CD4-positive, alpha-beta memory T cell (primary cell): ENCODE measurements at regions not wholly inside any gene's neighbourhood (a gene's known extent, or its start where the extent isn't known, plus 50 kb on each side); places are given as distances from the start of the nearest gene placed in this dataset.

Source experiments
- CTCF ChIA-PET: fragments of 350-600 bp; sonication (Branson Sonifier 250); formaldehyde crosslinking; loops from one replicate; lab custom pipeline; 2021; ENCODE audit warnings: inconsistent platforms; ENCODE audit not compliant: partially characterized antibody; lab: Charles Lee
- POLR2A ChIA-PET: fragments of 350-600 bp; sonication (Branson Sonifier 250); formaldehyde crosslinking; loops from one replicate; lab custom pipeline; 2021; ENCODE audit not compliant: partially characterized antibody; lab: Charles Lee
- DNase-seq, 5 donors: peaks; one replicate each; pipeline versions ENCODE4 v3.0.0 to v3.0.0-alpha.2; 2020 to 2022; ENCODE audit warnings: mixed read lengths in 1 of 5
- H3K27ac ChIP-seq: one replicate; pipeline ENCODE4 v1.7.0; 2013; ENCODE audit warnings: low read depth, low read length
- H3K27me3 ChIP-seq: 2 replicates; pipeline ENCODE4 v1.7.0; 2013; ENCODE audit warnings: mild to moderate bottlenecking, low read length, moderate library complexity; ENCODE audit not compliant: insufficient read depth
- H3K36me3 ChIP-seq: 2 replicates; pipeline ENCODE4 v1.7.0; 2013; ENCODE audit warnings: mild to moderate bottlenecking, low read length, moderate library complexity; ENCODE audit not compliant: insufficient read depth
- H3K4me1 ChIP-seq: 2 replicates; pipeline ENCODE4 v1.7.0; 2013; ENCODE audit warnings: mild to moderate bottlenecking, low read length, moderate library complexity; ENCODE audit not compliant: insufficient read depth
- H3K4me3 ChIP-seq, 2 donors: one replicate each; pipeline ENCODE4 v1.7.0; 2013; ENCODE audit warnings: low read length in 2 of 2, mild to moderate bottlenecking in 1 of 2
- H3K9me3 ChIP-seq, 2 donors: one replicate each; pipeline ENCODE4 v1.7.0; 2013; ENCODE audit warnings: low read length in 2 of 2, control low read depth in 1 of 2; ENCODE audit not compliant: control insufficient read depth in 1 of 2
- H3K27ac Mint-ChIP-seq, 7 donors: one replicate each; pipeline ENCODE4 v1.8.0; 2020 to 2021; ENCODE audit warnings: mixed read lengths in 7 of 7, mild to moderate bottlenecking in 6 of 7, inconsistent platforms in 3 of 7, moderate library complexity in 3 of 7
- H3K27me3 Mint-ChIP-seq, 2 donors: one replicate each; pipeline ENCODE4 v1.8.0; 2020 to 2021; ENCODE audit warnings: mixed read lengths in 2 of 2
- H3K36me3 Mint-ChIP-seq, 2 donors: one replicate each; pipeline ENCODE4 v1.8.0; 2020 to 2021; ENCODE audit warnings: mixed read lengths in 2 of 2, inconsistent platforms in 1 of 2, mild to moderate bottlenecking in 1 of 2
- H3K4me1 Mint-ChIP-seq, 4 donors: one replicate each; pipeline ENCODE4 v1.8.0; 2020 to 2021; ENCODE audit warnings: mixed read lengths in 4 of 4, mild to moderate bottlenecking in 1 of 4
- H3K4me3 Mint-ChIP-seq, 8 donors: one replicate each; pipeline ENCODE4 v1.8.0; 2020 to 2021; ENCODE audit warnings: mixed read lengths in 8 of 8, mild to moderate bottlenecking in 7 of 8, moderate library complexity in 6 of 8, inconsistent platforms in 3 of 8
- H3K9me3 Mint-ChIP-seq, 8 donors: one replicate each; pipeline ENCODE4 v1.8.0; 2020 to 2021; ENCODE audit warnings: mixed read lengths in 8 of 8, mild to moderate bottlenecking in 5 of 8, inconsistent platforms in 3 of 8, moderate library complexity in 1 of 8
- intact Hi-C: fragments of 100-400 bp; cut with micrococcal nuclease; formaldehyde crosslinking; loops from one replicate; pipeline ENCODE4 v1.15.1; 2023

- H3K9me3 ChIP-seq: no peaks in the 10 kb centered on the region
- no peaks in the 10 kb centered on the region for H3K4me1 Mint-ChIP-seq
- intact Hi-C loops: no loop called here
- H3K27me3 ChIP-seq: no peaks in the 10 kb centered on the region
- POLR2A ChIA-PET: no interaction called here
- no peak overlapping the region for H3K4me3 Mint-ChIP-seq
- H3K36me3 ChIP-seq: no peaks in the 10 kb centered on the region
- DNase-seq: no peak
- no peaks in the 10 kb centered on the region for H3K4me1 ChIP-seq
- H3K27ac Mint-ChIP-seq: no peak overlapping the region
- no peak overlapping the region for H3K4me3 ChIP-seq
- H3K9me3 Mint-ChIP-seq: peaks cover 0 to 10% (median 2%) of the 10 kb centered on the region in 8 donors
- CTCF ChIA-PET: no interaction called here
- H3K27me3 Mint-ChIP-seq: no peaks in the 10 kb centered on the region
- no peaks in the 10 kb centered on the region for H3K36me3 Mint-ChIP-seq
- H3K27ac ChIP-seq: no peak overlapping the region
Observed at GRCh38 chr1:237998581-237998980, 107.9 kb upstream of the ZP4 start.

DNA sequence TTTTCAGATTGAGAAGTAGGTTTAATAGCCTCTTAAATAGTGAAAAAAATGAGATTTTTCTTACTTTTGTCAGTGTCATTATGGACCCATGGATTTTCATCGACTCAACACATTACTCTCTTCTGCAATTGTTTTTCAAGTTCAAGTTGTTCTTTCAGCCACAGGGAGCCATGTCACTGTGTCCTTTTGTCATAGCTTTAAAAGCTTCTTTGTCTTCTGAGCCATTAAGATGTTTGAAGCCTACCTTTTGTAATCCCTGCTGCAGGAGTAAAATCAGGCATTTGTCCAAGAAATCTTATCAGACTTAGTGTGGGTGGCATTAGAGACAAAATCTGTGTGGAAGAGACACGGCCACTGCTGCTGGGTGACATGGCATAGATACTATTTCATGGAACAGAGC, 92.8 kb upstream of the ZP4 start:
- Histone ChIP-seq H3K4me1 (no peaks in the 10 kb centered on the region), H3K4me3 (no peak overlapping the region), H3K27me3 (no peaks in the 10 kb centered on the region), H3K36me3 (no peaks in the 10 kb centered on the region), H3K9me3 (no peaks in the 10 kb centered on the region), H3K27ac (no peak overlapping the region)
- no peak overlapping the region for H3K27ac Mint-ChIP-seq
- intact Hi-C loops: no loop called here
- peaks cover 0 to 3% (median under 1%) of the 10 kb centered on the region in 8 donors for H3K9me3 Mint-ChIP-seq
- ChIA-PET POLR2A (no interaction called here), CTCF (no interaction called here)
- no peaks in the 10 kb centered on the region for H3K36me3 Mint-ChIP-seq
- H3K4me3 Mint-ChIP-seq: no peak overlapping the region
- DNase-seq: no peak
- no peaks in the 10 kb centered on the region for H3K27me3 Mint-ChIP-seq
- H3K4me1 Mint-ChIP-seq: no peaks in the 10 kb centered on the region

DNA sequence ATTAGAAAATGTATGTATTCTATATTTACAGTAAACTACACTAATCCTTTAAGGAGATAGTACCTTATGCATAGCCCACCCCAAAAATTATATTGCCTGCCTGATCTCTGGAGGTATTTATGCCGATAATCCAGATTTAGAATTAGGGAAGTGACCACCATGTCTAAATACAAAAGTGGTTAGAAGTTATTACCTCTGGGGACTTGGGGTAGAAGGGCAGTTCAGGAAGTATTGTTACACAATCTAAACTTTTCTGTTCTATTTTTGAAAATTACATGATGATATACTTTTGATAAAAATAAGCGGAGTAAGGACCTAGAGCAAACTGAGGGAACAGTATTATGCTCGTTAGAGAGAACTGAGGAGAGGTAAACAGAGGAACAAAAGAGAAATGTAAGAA, 90.5 kb upstream of the ZP4 start:
- H3K9me3 Mint-ChIP-seq: peaks cover 0 to 5% (median 2%) of the 10 kb centered on the region in 8 donors
- Histone ChIP-seq H3K27me3 (no peaks in the 10 kb centered on the region), H3K4me3 (no peak overlapping the region), H3K9me3 (no peaks in the 10 kb centered on the region), H3K36me3 (no peaks in the 10 kb centered on the region), H3K4me1 (no peaks in the 10 kb centered on the region), H3K27ac (no peak overlapping the region)
- intact Hi-C loops: no loop called here
- H3K36me3 Mint-ChIP-seq: no peaks in the 10 kb centered on the region
- H3K4me1 Mint-ChIP-seq: no peaks in the 10 kb centered on the region
- DNase-seq: no peak
- CTCF ChIA-PET: no interaction called here
- H3K4me3 Mint-ChIP-seq: no peak overlapping the region
- POLR2A ChIA-PET: no interaction called here
- H3K27ac Mint-ChIP-seq: no peak overlapping the region
- H3K27me3 Mint-ChIP-seq: no peaks in the 10 kb centered on the region

DNA sequence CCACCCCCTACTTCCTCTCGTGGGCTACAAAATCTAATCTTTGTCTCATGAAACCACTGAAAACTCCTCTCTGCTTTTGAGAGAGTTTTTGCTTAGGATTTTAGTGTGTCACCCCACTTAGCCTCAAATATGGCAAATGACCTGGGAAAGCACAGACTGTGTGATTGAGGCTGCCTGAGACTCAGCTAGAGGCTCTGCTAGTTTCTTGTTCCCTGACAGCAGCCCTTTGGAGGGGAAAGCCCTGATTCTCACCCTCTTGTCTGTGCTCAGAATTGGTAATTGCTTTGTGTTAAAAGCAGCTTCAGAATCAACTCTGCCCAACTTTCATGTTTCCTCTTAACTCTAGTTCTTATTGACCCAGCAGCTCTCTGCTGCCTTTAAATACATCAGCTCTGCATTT, 85.6 kb upstream of the ZP4 start:
- ChIA-PET CTCF (no interaction called here), POLR2A (no interaction called here)
- H3K4me3 ChIP-seq: no peak overlapping the region
- Mint-ChIP-seq H3K9me3 (peaks cover 0 to 4% (median 1%) of the 10 kb centered on the region in 8 donors), H3K36me3 (no peaks in the 10 kb centered on the region), H3K27ac (no peak overlapping the region), H3K27me3 (no peaks in the 10 kb centered on the region), H3K4me1 (no peaks in the 10 kb centered on the region), H3K4me3 (no peak overlapping the region)
- H3K36me3 ChIP-seq: no peaks in the 10 kb centered on the region
- no peak overlapping the region for H3K27ac ChIP-seq
- H3K27me3 ChIP-seq: no peaks in the 10 kb centered on the region
- no peak for DNase-seq
- H3K9me3 ChIP-seq: no peaks in the 10 kb centered on the region
- no peaks in the 10 kb centered on the region for H3K4me1 ChIP-seq
- intact Hi-C loops: no loop called here

DNA sequence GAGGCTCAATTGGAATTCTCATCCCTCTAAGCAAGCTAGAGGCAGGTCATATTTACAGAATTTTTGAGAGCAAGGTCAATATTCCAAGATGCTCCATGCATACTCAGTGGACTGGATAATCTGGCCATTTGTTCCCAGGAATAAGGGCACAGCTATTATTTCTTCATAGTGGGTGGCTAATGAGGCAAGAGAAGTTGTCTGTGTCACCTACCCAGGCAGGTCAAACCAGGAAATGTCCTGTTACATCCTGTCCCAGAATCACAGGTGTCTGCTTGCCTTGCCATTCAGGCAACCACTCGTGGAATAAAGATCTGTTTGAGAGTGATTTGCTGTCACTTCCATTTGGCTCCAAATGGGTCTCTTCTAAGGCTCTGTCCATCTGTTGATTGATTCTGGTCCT, 85.2 kb upstream of the ZP4 start:
- Mint-ChIP-seq H3K4me1 (no peaks in the 10 kb centered on the region), H3K4me3 (no peak overlapping the region), H3K27me3 (no peaks in the 10 kb centered on the region), H3K27ac (no peak overlapping the region), H3K36me3 (no peaks in the 10 kb centered on the region), H3K9me3 (peaks cover 0 to 6% (median 1%) of the 10 kb centered on the region in 8 donors)
- no peaks in the 10 kb centered on the region for H3K36me3 ChIP-seq
- intact Hi-C loops: no loop called here
- ChIA-PET POLR2A (no interaction called here), CTCF (no interaction called here)
- no peak overlapping the region for H3K4me3 ChIP-seq
- no peak for DNase-seq
- no peaks in the 10 kb centered on the region for H3K27me3 ChIP-seq
- H3K9me3 ChIP-seq: no peaks in the 10 kb centered on the region
- H3K27ac ChIP-seq: no peak overlapping the region
- no peaks in the 10 kb centered on the region for H3K4me1 ChIP-seq

- H3K27ac Mint-ChIP-seq: no peak overlapping the region
- H3K27me3 Mint-ChIP-seq: no peaks in the 10 kb centered on the region
- H3K9me3 ChIP-seq: no peaks in the 10 kb centered on the region
- no peaks in the 10 kb centered on the region for H3K4me1 ChIP-seq
- H3K36me3 ChIP-seq: no peaks in the 10 kb centered on the region
- no peaks in the 10 kb centered on the region for H3K27me3 ChIP-seq
- H3K4me1 Mint-ChIP-seq: no peaks in the 10 kb centered on the region
- no peak overlapping the region for H3K4me3 ChIP-seq
- no peak for DNase-seq
- no peak overlapping the region for H3K4me3 Mint-ChIP-seq
- H3K27ac ChIP-seq: no peak overlapping the region
- ChIA-PET POLR2A (no interaction called here), CTCF (no interaction called here)
- intact Hi-C loops: no loop called here
- no peaks in the 10 kb centered on the region for H3K36me3 Mint-ChIP-seq
- H3K9me3 Mint-ChIP-seq: peaks cover 0 to 6% (median 1%) of the 10 kb centered on the region in 8 donors
Observed at GRCh38 chr1:237975376-237975775, 84.7 kb upstream of the ZP4 start.

DNA sequence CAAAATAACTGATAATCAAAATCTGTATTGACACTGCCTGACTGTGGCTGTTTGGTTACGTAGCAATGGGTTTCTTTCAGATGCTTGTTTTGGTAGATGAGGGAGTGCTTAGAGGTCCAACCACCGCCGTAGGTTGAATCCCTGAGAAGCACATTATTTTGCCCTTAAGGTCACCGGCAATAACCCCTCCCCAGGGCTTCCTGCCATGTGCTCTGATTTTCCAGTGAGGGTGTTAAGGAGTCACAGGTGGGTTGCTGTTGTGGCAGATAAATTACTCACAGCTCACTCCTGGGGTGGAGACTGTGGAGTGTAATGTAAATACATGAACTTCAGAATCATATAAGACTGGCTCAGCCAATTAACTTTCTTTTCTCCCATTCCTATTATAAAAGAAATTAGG, 81.5 kb upstream of the ZP4 start:
- Mint-ChIP-seq H3K27ac (no peak overlapping the region), H3K4me3 (no peak overlapping the region), H3K36me3 (no peaks in the 10 kb centered on the region), H3K9me3 (peaks cover 0 to 4% (median 0%) of the 10 kb centered on the region in 8 donors), H3K4me1 (no peaks in the 10 kb centered on the region), H3K27me3 (no peaks in the 10 kb centered on the region)
- Histone ChIP-seq H3K4me1 (no peaks in the 10 kb centered on the region), H3K27ac (no peak overlapping the region), H3K9me3 (no peaks in the 10 kb centered on the region), H3K27me3 (no peaks in the 10 kb centered on the region), H3K4me3 (no peak overlapping the region), H3K36me3 (no peaks in the 10 kb centered on the region)
- intact Hi-C loops: no loop called here
- ChIA-PET POLR2A (no interaction called here), CTCF (no interaction called here)
- no peak for DNase-seq

DNA sequence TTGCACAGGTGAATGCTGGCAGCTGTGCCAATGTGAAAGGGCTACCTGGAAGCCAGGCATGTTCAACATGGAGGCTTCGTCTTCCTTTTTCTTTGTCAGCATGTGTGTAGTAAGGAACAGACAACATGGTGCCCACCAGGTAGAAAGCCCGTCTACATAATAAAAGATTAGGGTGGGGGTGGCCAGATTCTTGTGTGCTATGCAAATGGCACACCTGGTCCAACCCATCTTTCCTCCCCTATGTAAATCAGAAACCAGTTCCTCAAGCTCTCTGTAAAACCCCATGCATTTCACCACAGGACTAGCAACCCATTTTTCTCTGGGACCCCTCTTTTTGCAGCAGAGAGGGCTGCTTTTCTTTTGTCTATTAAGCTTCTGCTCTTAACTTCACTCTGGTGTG, 72.3 kb upstream of the ZP4 start:
- Mint-ChIP-seq H3K27ac (no peak overlapping the region), H3K9me3 (peaks cover 0 to 4% (median 0%) of the 10 kb centered on the region in 8 donors), H3K4me1 (no peaks in the 10 kb centered on the region), H3K36me3 (no peaks in the 10 kb centered on the region), H3K4me3 (no peak overlapping the region), H3K27me3 (peaks cover 0 to 2% of the 10 kb centered on the region in 2 donors)
- Histone ChIP-seq H3K9me3 (no peaks in the 10 kb centered on the region), H3K36me3 (no peaks in the 10 kb centered on the region), H3K4me3 (no peak overlapping the region), H3K27me3 (no peaks in the 10 kb centered on the region), H3K27ac (no peak overlapping the region), H3K4me1 (no peaks in the 10 kb centered on the region)
- ChIA-PET POLR2A (no interaction called here), CTCF (no interaction called here)
- DNase-seq: no peak
- intact Hi-C loops: no loop called here
